ENCODE measurements at regions not wholly inside any gene's neighbourhood (a gene's known extent, or its start where the extent isn't known, plus 50 kb on each side); places are given as distances from the start of the nearest gene placed in this dataset.
A peak's percentile ranks its signal among the peaks of the same experiment; 100 is the strongest.

- no peak for DNase-seq
Measured at GRCh38 chr1:88188038-88188437, 496.0 kb upstream of the PKN2 start.

- no peak for DNase-seq
Measured at GRCh38 chr1:88189525-88189924, 494.5 kb upstream of the PKN2 start.

GRCh38 chr1:88191917-88192316 is 492.2 kb upstream of the PKN2 start:
- no peak for DNase-seq

- DNase-seq, result no peak
Measured at GRCh38 chr1:88194542-88194941, 489.5 kb upstream of the PKN2 start.

GRCh38 chr1:88200545-88200944 is 483.5 kb upstream of the PKN2 start:
- no peak for DNase-seq

GRCh38 chr1:88204111-88204510 is 480.0 kb upstream of the PKN2 start:
- DNase-seq, result no peak

- no peak for DNase-seq
Measured at GRCh38 chr1:88204612-88205167, 479.4 kb upstream of the PKN2 start.

GRCh38 chr1:88208389-88208788 is 475.7 kb upstream of the PKN2 start:
- no peak for DNase-seq

- DNase-seq, result peak; percentile 53
Measured at GRCh38 chr1:88210103-88210787, 473.8 kb upstream of the PKN2 start.

- DNase-seq, result no peak
Measured at GRCh38 chr1:88216441-88216840, 467.6 kb upstream of the PKN2 start.

- DNase-seq, result no peak
Measured at GRCh38 chr1:88217386-88217785, 466.7 kb upstream of the PKN2 start.

- DNase-seq, result no peak
Measured at GRCh38 chr1:88219521-88219920, 464.6 kb upstream of the PKN2 start.

- no peak for DNase-seq
Measured at GRCh38 chr1:88221411-88221810, 462.7 kb upstream of the PKN2 start.

- DNase-seq, result no peak
Measured at GRCh38 chr1:88224906-88225305, 459.2 kb upstream of the PKN2 start.

- no peak for DNase-seq
Measured at GRCh38 chr1:88228114-88228513, 456.0 kb upstream of the PKN2 start.

GRCh38 chr1:88230126-88230525 is 453.9 kb upstream of the PKN2 start:
- DNase-seq, result no peak

- no peak for DNase-seq
Measured at GRCh38 chr1:88237058-88237457, 447.0 kb upstream of the PKN2 start.

GRCh38 chr1:88239205-88239604 is 444.9 kb upstream of the PKN2 start:
- DNase-seq, result no peak

- no peak for DNase-seq
Measured at GRCh38 chr1:88247666-88248065, 436.4 kb upstream of the PKN2 start.

GRCh38 chr1:88250915-88251314 is 433.2 kb upstream of the PKN2 start:
- no peak for DNase-seq

GRCh38 chr1:88252745-88253144 is 431.3 kb upstream of the PKN2 start:
- DNase-seq, result no peak

- no peak for DNase-seq
Measured at GRCh38 chr1:88265606-88266005, 418.5 kb upstream of the PKN2 start.

GRCh38 chr1:88266051-88266450 is 418.0 kb upstream of the PKN2 start:
- no peak for DNase-seq

GRCh38 chr1:88272216-88272615 is 411.9 kb upstream of the PKN2 start:
- DNase-seq, result no peak

- no peak for DNase-seq
Measured at GRCh38 chr1:88274431-88274830, 409.6 kb upstream of the PKN2 start.
